ENCODE measurements at regions not wholly inside any gene's neighbourhood (a gene's known extent, or its start where the extent isn't known, plus 50 kb on each side); places are given as distances from the start of the nearest gene placed in this dataset.
A peak's percentile ranks its signal among the peaks of the same experiment; 100 is the strongest.
"Not testable (repeated sequence)": the region's sequence is repeated elsewhere in the genome, so short reads cannot be mapped to it uniquely, and the experiment has no call there.

DNA sequence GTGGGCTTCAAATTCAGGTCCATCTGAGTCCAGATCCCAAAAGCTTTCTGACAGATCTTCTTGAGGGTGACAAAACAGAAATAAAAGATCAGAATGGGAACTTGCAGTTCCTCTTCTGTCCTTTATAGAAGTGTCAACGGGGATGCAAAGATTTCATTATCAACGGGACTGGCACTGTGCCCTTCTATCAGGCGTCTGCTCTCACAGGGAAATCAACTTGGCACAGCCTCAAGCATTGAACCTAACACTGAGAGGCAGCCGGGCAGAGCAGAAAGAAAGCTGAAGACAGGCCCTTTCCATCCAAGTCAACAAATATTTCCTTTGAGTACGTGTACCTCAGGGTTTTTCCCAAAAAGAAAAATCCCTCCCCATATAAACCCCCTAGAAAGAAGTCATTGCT lies 136.4 kb upstream of the RRN3 start:
- ATAC-seq; H3K4me1 ChIP-seq; H3K4me2 ChIP-seq; CTCF ChIA-PET; H3K9me3 ChIP-seq; DNase-seq (ENCODE audit: low read depth in 1 of 2, low spot score in 1 of 2); H3K4me3 ChIP-seq; FAIRE-seq; H3K27ac ChIP-seq; POLR2A ChIA-PET: not testable (repeated sequence)
- WGBS (ENCODE audit: missing lambda C conversion rate), result 0% methylated on average over 1 of the region's 5 CpGs

GRCh38 chr16:15229661-15230060 lies 135.6 kb upstream of the RRN3 start:
- DNase-seq (ENCODE audit: low read depth in 1 of 2, low spot score in 1 of 2); ATAC-seq; POLR2A ChIA-PET; H3K4me2 ChIP-seq; FAIRE-seq; H3K4me1 ChIP-seq; H3K27ac ChIP-seq; H3K4me3 ChIP-seq; CTCF ChIA-PET; H3K9me3 ChIP-seq: not testable (repeated sequence)
- WGBS (ENCODE audit: missing lambda C conversion rate), result 19% methylated on average over 2 of the region's 2 CpGs

DNA sequence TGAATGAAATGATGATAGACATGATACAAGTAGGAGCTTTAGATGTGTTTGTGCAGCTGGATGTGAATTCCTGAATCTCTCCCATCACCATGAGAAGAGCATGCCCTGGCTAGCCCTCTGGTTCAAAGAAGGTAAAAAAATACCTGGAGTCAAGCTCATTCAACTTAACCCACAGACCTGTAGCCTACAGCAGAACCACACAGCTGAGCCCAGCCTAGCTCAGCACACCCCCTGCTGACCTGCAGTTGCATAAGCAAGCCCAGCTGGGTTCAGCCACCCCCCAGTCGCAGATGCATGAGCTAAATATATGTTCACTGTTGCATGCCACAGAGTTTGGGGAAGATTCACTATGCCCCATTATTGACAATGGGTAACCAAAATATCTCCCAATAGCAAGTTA lies 130.6 kb upstream of the RRN3 start:
- POLR2A ChIA-PET, result not testable (repeated sequence)

DNA sequence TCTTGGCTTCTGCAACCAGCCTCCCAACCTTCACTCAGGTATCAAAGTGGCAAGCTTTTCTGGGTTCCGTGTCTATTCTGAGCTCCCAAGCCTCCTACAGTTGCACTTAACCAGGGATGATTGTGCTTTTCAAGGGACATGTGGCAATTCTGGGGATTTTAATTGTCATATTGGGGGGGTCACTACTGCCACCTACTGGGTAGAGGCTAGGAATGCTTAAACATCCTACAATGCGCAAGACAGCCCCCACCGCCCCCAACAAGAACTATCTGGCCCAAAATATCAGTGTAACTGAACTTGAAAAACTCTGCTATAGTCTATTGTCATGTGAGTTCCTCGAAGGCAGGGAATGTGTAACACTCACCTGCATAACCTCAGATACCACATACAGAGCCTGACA lies 129.3 kb upstream of the RRN3 start:
- CTCF ChIA-PET; H3K27ac ChIP-seq; POLR2A ChIA-PET; H3K4me2 ChIP-seq; H3K4me1 ChIP-seq; FAIRE-seq; H3K4me3 ChIP-seq; H3K9me3 ChIP-seq; DNase-seq (ENCODE audit: low read depth in 1 of 2, low spot score in 1 of 2): not testable (repeated sequence)
- WGBS (ENCODE audit: missing lambda C conversion rate), result no CpG with 5 or more reads among the region's 4 CpGs
- ATAC-seq, result peak in 1 of 2 experiments; percentile 32; a peak in 1 of 6 replicates

More for the DNA sequence above, 130.6 kb upstream of the RRN3 start:
- CTCF ChIA-PET; H3K27ac ChIP-seq; ATAC-seq; H3K4me1 ChIP-seq; H3K4me3 ChIP-seq; FAIRE-seq; DNase-seq (ENCODE audit: low read depth in 1 of 2, low spot score in 1 of 2); H3K9me3 ChIP-seq; H3K4me2 ChIP-seq: not testable (repeated sequence)
- WGBS (ENCODE audit: missing lambda C conversion rate), result no CpG with 5 or more reads among the region's 1 CpG

DNA sequence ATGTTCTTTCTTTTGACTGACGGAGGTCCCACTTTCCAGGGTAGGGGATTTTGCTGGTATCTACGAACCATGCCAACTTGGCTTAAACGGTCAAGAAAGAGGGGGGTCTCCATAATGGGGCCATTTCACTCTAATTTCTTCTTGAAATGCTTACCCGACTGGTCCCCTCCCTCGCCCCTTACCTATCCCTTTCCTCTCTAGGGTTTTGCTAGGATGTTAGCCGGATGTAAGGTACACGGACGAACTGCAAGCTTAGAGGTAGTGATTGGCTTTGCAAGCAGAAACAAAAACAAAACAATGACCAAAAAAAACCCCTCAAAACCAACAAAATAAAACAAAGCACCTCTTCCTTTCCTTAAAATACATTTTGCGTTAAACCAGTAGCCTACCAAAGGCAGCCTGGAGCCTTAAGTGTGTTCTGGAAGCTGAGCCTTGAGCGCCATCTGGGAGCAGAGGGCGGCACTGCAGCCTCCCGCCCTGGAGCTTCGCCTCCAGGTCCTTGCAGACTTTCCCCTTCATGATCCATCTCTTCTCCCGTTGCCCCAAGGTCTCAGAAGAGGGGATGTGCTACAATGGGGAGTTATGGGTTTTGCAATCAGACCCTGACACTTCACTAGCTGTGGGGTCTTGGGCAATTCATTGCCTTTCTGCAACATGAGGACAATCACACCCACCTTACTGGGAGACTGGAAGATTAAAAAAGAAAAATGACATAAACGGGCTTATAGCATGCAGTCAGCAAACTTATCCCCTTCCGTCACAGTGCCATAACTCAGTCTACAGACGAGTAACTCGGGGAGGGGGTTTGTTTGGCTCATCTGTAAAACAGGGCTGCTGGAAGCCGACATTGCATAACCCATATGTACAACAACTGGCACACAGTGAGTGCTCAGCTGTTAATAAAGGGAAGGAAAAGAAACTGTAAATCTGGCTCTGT lies 125.9 kb upstream of the RRN3 start:
- peak in 1 of 2 experiments; percentile 10 for DNase-seq (ENCODE audit: low read depth in 1 of 2, low spot score in 1 of 2)
- H3K9me3 ChIP-seq, H3K27ac ChIP-seq, FAIRE-seq, CTCF ChIA-PET, H3K4me2 ChIP-seq, POLR2A ChIA-PET, H3K4me1 ChIP-seq, H3K4me3 ChIP-seq: not testable (repeated sequence)
- peak; percentile 90 to 94 for ATAC-seq
- peak; percentile 51; the same call in 2 of the 3 replicates for TF ChIP-seq CTCF (IDR thresholded peaks at IDR 0.05)
- peak; percentile 54 for TF ChIP-seq SMC3 (IDR thresholded peaks at IDR 0.05)
- TF ChIP-seq RAD21 (conservative IDR thresholded peaks at IDR 0.05 in 1 of 2, IDR thresholded peaks at IDR 0.05 in 1 of 2), result peak; percentile 57 to 72
- 45% methylated on average over 7 of the region's 19 CpGs for WGBS (ENCODE audit: missing lambda C conversion rate)

DNA sequence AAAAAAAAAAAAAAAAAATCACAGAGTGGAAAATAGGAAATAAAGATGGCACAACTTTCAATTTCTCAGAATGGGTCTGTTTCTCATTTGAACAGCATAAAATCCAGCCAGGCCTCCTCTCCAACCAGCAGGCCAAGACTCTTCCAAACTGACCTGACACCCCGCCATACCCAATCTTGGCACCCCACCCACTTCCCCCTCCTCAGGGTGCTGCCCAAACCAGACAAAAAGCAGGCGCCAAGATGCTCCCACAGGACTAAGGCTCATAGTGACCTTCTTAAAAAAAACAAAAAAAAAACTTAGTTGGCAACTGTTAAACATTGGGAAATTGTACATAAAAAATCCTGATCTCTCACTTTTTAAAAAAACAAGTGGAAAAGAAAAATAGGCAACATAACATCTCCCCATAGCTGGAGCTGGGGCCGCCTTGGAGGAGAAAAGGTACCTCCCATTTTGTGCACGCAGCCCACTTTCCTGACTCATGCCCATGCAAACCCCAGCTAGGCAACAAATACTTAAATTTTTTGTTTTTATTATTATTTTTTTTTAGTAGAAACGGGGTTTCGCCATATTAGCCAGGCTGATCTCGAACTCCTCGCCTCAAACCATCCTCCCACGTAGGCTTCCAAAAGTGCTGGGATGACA lies 124.9 kb upstream of the RRN3 start:
- H3K4me3 ChIP-seq; H3K4me2 ChIP-seq; H3K9me3 ChIP-seq; H3K27ac ChIP-seq; DNase-seq (ENCODE audit: low read depth in 1 of 2, low spot score in 1 of 2); POLR2A ChIA-PET; CTCF ChIA-PET; H3K4me1 ChIP-seq; FAIRE-seq; ATAC-seq: not testable (repeated sequence)
- WGBS (ENCODE audit: missing lambda C conversion rate), result 52% methylated on average over 8 of the region's 9 CpGs

GRCh38 chr16:15207202-15207981 lies 113.3 kb upstream of the RRN3 start:
- H3K4me2 ChIP-seq; H3K27ac ChIP-seq; H3K9me3 ChIP-seq; FAIRE-seq; DNase-seq (ENCODE audit: low read depth in 1 of 2, low spot score in 1 of 2); ATAC-seq; H3K4me3 ChIP-seq; H3K4me1 ChIP-seq; POLR2A ChIA-PET; CTCF ChIA-PET: not testable (repeated sequence)
- WGBS (ENCODE audit: missing lambda C conversion rate), result 16% methylated on average over 6 of the region's 10 CpGs

GRCh38 chr16:15206439-15206838 lies 112.4 kb upstream of the RRN3 start:
- POLR2A ChIA-PET; H3K4me3 ChIP-seq; H3K4me1 ChIP-seq; ATAC-seq; CTCF ChIA-PET; H3K27ac ChIP-seq; H3K9me3 ChIP-seq; DNase-seq (ENCODE audit: low read depth in 1 of 2, low spot score in 1 of 2); FAIRE-seq; H3K4me2 ChIP-seq: not testable (repeated sequence)
- 24% methylated on average over 6 of the region's 9 CpGs for WGBS (ENCODE audit: missing lambda C conversion rate)

DNA sequence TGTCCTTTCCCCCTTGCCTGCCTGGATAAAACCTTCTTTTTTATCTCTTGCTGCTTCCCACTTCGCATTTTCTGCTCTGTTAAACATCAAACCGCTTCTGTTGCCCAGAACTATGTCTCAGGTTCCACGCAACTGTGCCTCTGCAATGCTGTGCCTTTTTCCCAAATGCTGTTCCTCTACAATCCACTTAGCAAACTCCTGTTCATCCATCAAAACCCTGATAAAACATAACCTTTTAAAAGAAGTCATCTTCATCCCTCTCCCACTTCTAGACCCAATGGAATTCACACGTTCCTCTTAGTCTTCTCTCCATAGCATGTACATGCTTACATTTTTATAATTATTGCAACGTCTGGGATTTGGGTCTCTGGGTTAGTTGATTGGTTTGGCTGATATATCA lies 111.9 kb upstream of the RRN3 start:
- ATAC-seq, result 0 out of 6 replicates have a peak, but pooled peaks of 1 of the 2 experiments have one; percentile 13
- DNase-seq (ENCODE audit: low read depth in 1 of 2, low spot score in 1 of 2); H3K4me1 ChIP-seq; H3K9me3 ChIP-seq; H3K4me2 ChIP-seq; CTCF ChIA-PET; H3K4me3 ChIP-seq; FAIRE-seq; H3K27ac ChIP-seq; POLR2A ChIA-PET: not testable (repeated sequence)
- 30% methylated on average over 4 of the region's 5 CpGs for WGBS (ENCODE audit: missing lambda C conversion rate)
